Natural killer cell (primary cell): ENCODE measurements at regions not wholly inside any gene's neighbourhood (a gene's known extent, or its start where the extent isn't known, plus 50 kb on each side); places are given as distances from the start of the nearest gene placed in this dataset.
"Not testable (repeated sequence)": the region's sequence is repeated elsewhere in the genome, so short reads cannot be mapped to it uniquely, and the experiment has no call there.

ENCODE experiments used
- ATAC-seq, 3 donors: fragments of 150-1000 bp in 2 of 3; fragments of 200-7000 bp in 1 of 3; cut with Tn5 transposase; 1 replicate in 1 of 3; 2 replicates in 2 of 3; pipeline ENCODE4 v1.10.0; 2021; ENCODE audit warnings: mild to moderate bottlenecking in 2 of 3, moderate library complexity in 2 of 3
- DNase-seq, 2 donors: peaks; one replicate each; pipeline versions ENCODE4 v3.0.0 to v3.0.0-alpha.2; 2013 to 2021; ENCODE audit warnings: mixed read lengths in 1 of 2
- H3K27ac ChIP-seq: one replicate; pipeline ENCODE4 v1.5.1; 2013; ENCODE audit warnings: mild to moderate bottlenecking, low read length
- H3K27me3 ChIP-seq: one replicate; pipeline ENCODE4 v1.6.1; 2013; ENCODE audit warnings: low read length; ENCODE audit not compliant: control insufficient read depth, insufficient read depth
- H3K36me3 ChIP-seq: one replicate; pipeline ENCODE4 v1.6.1; 2013; ENCODE audit warnings: low read length; ENCODE audit not compliant: control insufficient read depth, insufficient read depth
- H3K4me1 ChIP-seq: one replicate; pipeline ENCODE4 v1.6.1; 2013; ENCODE audit warnings: low read length; ENCODE audit not compliant: control insufficient read depth, insufficient read depth
- H3K4me3 ChIP-seq: one replicate; pipeline ENCODE4 v1.5.1; 2013; ENCODE audit warnings: low read length
- H3K9me3 ChIP-seq: one replicate; pipeline ENCODE4 v1.6.1; 2013; ENCODE audit warnings: low read length; ENCODE audit not compliant: control insufficient read depth, insufficient read depth
- H3K27ac Mint-ChIP-seq, 2 donors: one replicate each; pipeline ENCODE4 v1.8.0; 2022; ENCODE audit warnings: mild to moderate bottlenecking in 2 of 2, mixed read lengths in 2 of 2, moderate library complexity in 1 of 2
- H3K27me3 Mint-ChIP-seq, 2 donors: one replicate each; pipeline ENCODE4 v1.8.0; 2022; ENCODE audit warnings: low read depth in 2 of 2, mixed read lengths in 2 of 2
- H3K36me3 Mint-ChIP-seq: one replicate; pipeline ENCODE4 v1.8.0; 2022; ENCODE audit warnings: mixed read lengths
- H3K4me1 Mint-ChIP-seq, 2 donors: one replicate each; pipeline ENCODE4 v1.8.0; 2022; ENCODE audit warnings: mixed read lengths in 2 of 2
- H3K4me3 Mint-ChIP-seq: one replicate; pipeline ENCODE4 v1.8.0; 2022; ENCODE audit warnings: mild to moderate bottlenecking, moderate library complexity, mixed read lengths
- H3K9me3 Mint-ChIP-seq, 2 donors: one replicate each; pipeline ENCODE4 v1.8.0; 2022; ENCODE audit warnings: mixed read lengths in 2 of 2
- CTCF ChIP-seq: fragments of 200-600 bp; IDR thresholded peaks from one replicate; pipeline ENCODE4 v1.8.0; 2022; ENCODE audit warnings: antibody characterized with exemption
- WGBS: methylation state at CpG from one replicate; pipeline ENCODE4 v1.1.7; 2013; ENCODE audit warnings: missing lambda C conversion rate; ENCODE audit not compliant: insufficient coverage; 5-methylcytosine and 5-hydroxymethylcytosine counted together
- intact Hi-C: fragments of 100-400 bp; cut with micrococcal nuclease; formaldehyde crosslinking; loops from one replicate; pipeline ENCODE4 v1.14.2; 2022

- ATAC-seq, result no peak
- TF ChIP-seq CTCF, result no peak
- Mint-ChIP-seq H3K4me1 (no peaks in the 10 kb centered on the region), H3K27ac (no peak overlapping the region), H3K9me3 (peaks cover 12 to 24% of the 10 kb centered on the region in 2 donors), H3K4me3 (no peak overlapping the region), H3K27me3 (no peaks in the 10 kb centered on the region), H3K36me3 (no peaks in the 10 kb centered on the region)
- intact Hi-C loops, result no loop called here
- Histone ChIP-seq H3K36me3 (no peaks in the 10 kb centered on the region), H3K4me1 (no peaks in the 10 kb centered on the region), H3K27ac (no peak overlapping the region), H3K27me3 (no peaks in the 10 kb centered on the region), H3K4me3 (no peak overlapping the region), H3K9me3 (peaks cover 7% of the 10 kb centered on the region)
- DNase-seq, result no peak
- WGBS, result 50% methylated on average over 3 of the region's 3 CpGs
Measured at GRCh38 chr10:37535459-37536246, 321.8 kb downstream of the ZNF248 start.

- no peak for ATAC-seq
- no peaks in the 10 kb centered on the region for H3K36me3 Mint-ChIP-seq
- H3K27me3 Mint-ChIP-seq, result no peaks in the 10 kb centered on the region
Measured at GRCh38 chr10:37534166-37534565, 323.2 kb downstream of the ZNF248 start.

GRCh38 chr10:37525410-37525809, 332.0 kb downstream of the ZNF248 start:
- H3K4me3 Mint-ChIP-seq, ATAC-seq, H3K27me3 ChIP-seq, H3K27ac ChIP-seq, H3K36me3 ChIP-seq, H3K27me3 Mint-ChIP-seq, H3K4me1 ChIP-seq, H3K4me1 Mint-ChIP-seq, H3K9me3 ChIP-seq, H3K27ac Mint-ChIP-seq, H3K4me3 ChIP-seq, H3K36me3 Mint-ChIP-seq, DNase-seq, intact Hi-C loops: not testable (repeated sequence)
- peaks cover 4 to 17% of the 10 kb centered on the region in 2 donors for H3K9me3 Mint-ChIP-seq
- WGBS, result 0% methylated on average over 1 of the region's 2 CpGs

More at GRCh38 chr10:37534166-37534565, 323.2 kb downstream of the ZNF248 start:
- Histone ChIP-seq H3K27me3 (no peaks in the 10 kb centered on the region), H3K4me1 (no peaks in the 10 kb centered on the region), H3K9me3 (peaks cover 7% of the 10 kb centered on the region), H3K4me3 (no peak overlapping the region), H3K27ac (no peak overlapping the region), H3K36me3 (no peaks in the 10 kb centered on the region)
- intact Hi-C loops, result no loop called here
- no peak for TF ChIP-seq CTCF
- no peaks in the 10 kb centered on the region for H3K4me1 Mint-ChIP-seq
- H3K4me3 Mint-ChIP-seq, result no peak overlapping the region
- DNase-seq, result no peak
- H3K27ac Mint-ChIP-seq, result no peak overlapping the region
- 95% methylated on average over 3 of the region's 3 CpGs for WGBS
- H3K9me3 Mint-ChIP-seq, result peaks cover 10 to 23% of the 10 kb centered on the region in 2 donors

GRCh38 chr10:37520488-37520887, 336.9 kb downstream of the ZNF248 start:
- Histone ChIP-seq H3K36me3 (no peaks in the 10 kb centered on the region), H3K9me3 (peaks cover 5% of the 10 kb centered on the region), H3K4me1 (no peaks in the 10 kb centered on the region), H3K4me3 (no peak overlapping the region), H3K27me3 (no peaks in the 10 kb centered on the region), H3K27ac (no peak overlapping the region)
- Mint-ChIP-seq H3K4me3 (no peak overlapping the region), H3K9me3 (peaks cover 6 to 18% of the 10 kb centered on the region in 2 donors), H3K36me3 (no peaks in the 10 kb centered on the region), H3K4me1 (no peaks in the 10 kb centered on the region), H3K27me3 (no peaks in the 10 kb centered on the region), H3K27ac (no peak overlapping the region)
- no CpG with 5 or more reads among the region's 2 CpGs for WGBS
- TF ChIP-seq CTCF, result no peak
- intact Hi-C loops, result no loop called here
- DNase-seq, result no peak
- ATAC-seq, result no peak

- H3K4me3 Mint-ChIP-seq, H3K36me3 ChIP-seq, intact Hi-C loops, ATAC-seq, DNase-seq, H3K4me3 ChIP-seq, H3K27me3 Mint-ChIP-seq, H3K27ac ChIP-seq, H3K4me1 ChIP-seq, H3K27ac Mint-ChIP-seq, H3K27me3 ChIP-seq, H3K4me1 Mint-ChIP-seq: not testable (repeated sequence)
- H3K9me3 Mint-ChIP-seq, result peaks cover 13 to 15% of the 10 kb centered on the region in 2 donors
- H3K36me3 Mint-ChIP-seq, result peaks cover 13% of the 10 kb centered on the region
- 94% methylated on average over 3 of the region's 3 CpGs for WGBS
- peaks cover 16% of the 10 kb centered on the region for H3K9me3 ChIP-seq
Measured at GRCh38 chr10:37510520-37510919, 346.9 kb downstream of the ZNF248 start.
